ENCODE measurements at regions not wholly inside any gene's neighbourhood (a gene's known extent, or its start where the extent isn't known, plus 50 kb on each side); places are given as distances from the start of the nearest gene placed in this dataset.

DNA sequence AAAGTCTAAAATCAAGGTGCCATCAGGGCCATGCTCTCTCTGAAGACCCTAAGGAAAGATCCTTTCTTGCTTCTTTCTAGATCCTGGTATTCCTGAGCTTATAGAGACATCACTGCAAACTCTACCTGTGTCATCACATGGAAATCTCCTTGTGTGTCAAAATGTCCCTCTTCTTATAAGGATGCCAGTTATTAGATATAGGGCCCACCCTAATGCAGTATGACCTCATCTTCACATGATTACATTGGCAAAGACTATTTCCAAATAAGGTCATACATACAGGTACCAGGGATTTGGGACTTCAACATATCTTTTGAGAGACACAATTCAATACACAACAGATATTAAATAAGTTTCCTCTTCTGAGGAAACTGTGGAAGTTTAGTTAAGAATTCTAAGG is 123.9 kb downstream of the UNC5CL start:
- Histone ChIP-seq H3K36me3 (ENCODE audit: control insufficient read depth in 4 of 4, insufficient read depth in 4 of 4, low read length in 4 of 4) (no peaks in the 10 kb centered on the region), H3K9me3 (ENCODE audit: control insufficient read depth in 4 of 4, insufficient read depth in 3 of 4, low read length in 3 of 4) (no peaks in the 10 kb centered on the region), H3K4me3 (no peak overlapping the region), H3K27me3 (ENCODE audit: control insufficient read depth in 3 of 3, insufficient read depth in 3 of 3, low read length in 2 of 3) (no peaks in the 10 kb centered on the region), H3K9ac (ENCODE audit: insufficient read depth in 1 of 2, low read length in 2 of 2) (no peak overlapping the region), H3K27ac (ENCODE audit: low read depth in 1 of 2, low read length in 1 of 2) (no peak overlapping the region), H3K4me1 (ENCODE audit: control insufficient read depth in 5 of 5, insufficient read depth in 5 of 5, low read length in 5 of 5) (peaks cover 0 to 4% (median 0%) of the 10 kb centered on the region in 5 donors)
- TF ChIP-seq, protein P1, sequence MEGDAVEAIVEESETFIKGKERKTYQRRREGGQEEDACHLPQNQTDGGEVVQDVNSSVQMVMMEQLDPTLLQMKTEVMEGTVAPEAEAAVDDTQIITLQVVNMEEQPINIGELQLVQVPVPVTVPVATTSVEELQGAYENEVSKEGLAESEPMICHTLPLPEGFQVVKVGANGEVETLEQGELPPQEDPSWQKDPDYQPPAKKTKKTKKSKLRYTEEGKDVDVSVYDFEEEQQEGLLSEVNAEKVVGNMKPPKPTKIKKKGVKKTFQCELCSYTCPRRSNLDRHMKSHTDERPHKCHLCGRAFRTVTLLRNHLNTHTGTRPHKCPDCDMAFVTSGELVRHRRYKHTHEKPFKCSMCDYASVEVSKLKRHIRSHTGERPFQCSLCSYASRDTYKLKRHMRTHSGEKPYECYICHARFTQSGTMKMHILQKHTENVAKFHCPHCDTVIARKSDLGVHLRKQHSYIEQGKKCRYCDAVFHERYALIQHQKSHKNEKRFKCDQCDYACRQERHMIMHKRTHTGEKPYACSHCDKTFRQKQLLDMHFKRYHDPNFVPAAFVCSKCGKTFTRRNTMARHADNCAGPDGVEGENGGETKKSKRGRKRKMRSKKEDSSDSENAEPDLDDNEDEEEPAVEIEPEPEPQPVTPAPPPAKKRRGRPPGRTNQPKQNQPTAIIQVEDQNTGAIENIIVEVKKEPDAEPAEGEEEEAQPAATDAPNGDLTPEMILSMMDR (IDR thresholded peaks at IDR 0.05; ENCODE audit: control extremely low read depth, extremely low read depth) = no peak
- DNase-seq (no peak), ATAC-seq (ENCODE audit: insufficient read depth, low FRiP score) (no peak)

DNA sequence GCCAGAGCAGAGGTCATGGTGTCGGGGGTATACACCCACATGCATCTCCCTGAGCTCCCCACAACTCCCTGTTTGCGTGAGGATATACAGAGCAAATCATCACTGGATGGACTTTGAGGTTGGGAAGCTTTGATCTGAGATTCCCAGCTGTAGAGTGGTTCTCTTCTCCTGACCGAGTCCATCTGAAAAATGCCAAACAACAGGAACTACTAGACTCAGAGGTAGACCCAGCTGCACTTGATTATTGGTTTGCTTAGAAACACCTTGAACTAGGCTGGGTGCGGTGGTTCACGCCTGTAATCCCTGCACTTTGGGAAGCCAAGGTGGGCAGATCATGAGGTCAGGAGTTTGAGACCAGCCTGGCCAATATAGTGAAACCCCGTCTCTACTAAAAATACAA is 125.0 kb downstream of the UNC5CL start:
- WGBS, 2 donors = 90 to 94% methylated on average over 6 of the region's 6 CpGs
- ATAC-seq (ENCODE audit: insufficient read depth, low FRiP score) = no peak
- TF ChIP-seq, protein P1 (IDR thresholded peaks at IDR 0.05; ENCODE audit: control extremely low read depth, extremely low read depth) = no peak
- H3K9ac ChIP-seq (ENCODE audit: insufficient read depth in 1 of 2, low read length in 2 of 2) = no peak overlapping the region
- no peak overlapping the region for H3K4me3 ChIP-seq
- no peak overlapping the region for H3K27ac ChIP-seq (ENCODE audit: low read depth in 1 of 2, low read length in 1 of 2)
- no peaks in the 10 kb centered on the region for H3K36me3 ChIP-seq (ENCODE audit: control insufficient read depth in 4 of 4, insufficient read depth in 4 of 4, low read length in 4 of 4)
- no peaks in the 10 kb centered on the region for H3K27me3 ChIP-seq (ENCODE audit: control insufficient read depth in 3 of 3, insufficient read depth in 3 of 3, low read length in 2 of 3)
- H3K4me1 ChIP-seq (ENCODE audit: control insufficient read depth in 5 of 5, insufficient read depth in 5 of 5, low read length in 5 of 5) = peaks cover 0 to 4% (median 0%) of the 10 kb centered on the region in 5 donors
- H3K9me3 ChIP-seq (ENCODE audit: control insufficient read depth in 4 of 4, insufficient read depth in 3 of 4, low read length in 3 of 4) = no peaks in the 10 kb centered on the region
- DNase-seq = no peak

DNA sequence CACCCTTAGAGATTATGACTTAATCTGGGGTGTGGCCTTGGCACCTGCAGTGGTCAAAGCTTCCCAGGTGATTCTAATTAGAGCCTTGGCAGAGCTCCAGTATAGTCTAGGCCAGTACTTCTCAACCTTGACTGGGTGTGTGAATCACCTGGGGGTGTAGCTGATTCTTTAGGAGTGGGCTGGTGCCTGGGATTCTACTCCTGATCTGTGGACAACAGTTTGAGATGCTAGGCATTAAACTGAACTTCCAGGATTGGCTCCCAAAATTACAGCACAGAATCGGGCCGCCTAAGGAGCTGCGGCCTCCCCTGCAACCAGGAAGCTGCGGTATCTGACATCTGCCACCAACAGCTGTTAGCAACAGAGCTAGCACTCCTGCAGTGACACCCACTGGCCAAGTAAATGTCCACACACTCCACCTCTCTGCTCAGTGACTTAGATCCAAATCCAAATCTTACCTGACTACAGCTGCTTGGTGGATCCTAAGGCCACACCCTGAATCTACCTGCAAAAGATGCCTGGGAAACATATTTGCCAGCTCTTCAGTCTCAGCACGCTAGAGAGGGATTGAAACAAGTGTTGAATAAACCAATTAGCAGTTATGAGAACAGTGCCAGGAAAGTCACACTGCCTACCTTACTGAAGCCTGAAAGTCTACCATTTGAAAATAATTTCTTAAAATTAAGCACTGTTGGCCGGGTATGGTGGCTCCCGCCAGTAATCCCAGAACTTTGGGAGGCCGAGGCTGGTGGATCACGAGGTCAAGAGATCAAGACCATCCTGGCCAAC is 126.7 kb downstream of the UNC5CL start:
- no peak for ATAC-seq (ENCODE audit: insufficient read depth, low FRiP score)
- DNase-seq = peak; percentile 64 to 79 (median 74)

More for the DNA sequence above, 126.7 kb downstream of the UNC5CL start:
- H3K27me3 ChIP-seq (ENCODE audit: control insufficient read depth in 3 of 3, insufficient read depth in 3 of 3, low read length in 2 of 3) = no peaks in the 10 kb centered on the region
- no peaks in the 10 kb centered on the region for H3K36me3 ChIP-seq (ENCODE audit: control insufficient read depth in 4 of 4, insufficient read depth in 4 of 4, low read length in 4 of 4)
- WGBS, 2 donors = 52 to 57% methylated on average over 9 of the region's 9 CpGs
- peaks cover 0 to 5% (median 0%) of the 10 kb centered on the region in 5 donors for H3K4me1 ChIP-seq (ENCODE audit: control insufficient read depth in 5 of 5, insufficient read depth in 5 of 5, low read length in 5 of 5)
- no peaks in the 10 kb centered on the region for H3K9me3 ChIP-seq (ENCODE audit: control insufficient read depth in 4 of 4, insufficient read depth in 3 of 4, low read length in 3 of 4)
- no peak overlapping the region for H3K4me3 ChIP-seq
- TF ChIP-seq, protein P1 (IDR thresholded peaks at IDR 0.05; ENCODE audit: control extremely low read depth, extremely low read depth) = peak; percentile 23
- H3K27ac ChIP-seq (ENCODE audit: low read depth in 1 of 2, low read length in 1 of 2) = no peak overlapping the region
- no peak overlapping the region for H3K9ac ChIP-seq (ENCODE audit: insufficient read depth in 1 of 2, low read length in 2 of 2)
